Spinal cord (tissue), 9 donors: ENCODE measurements at regions not wholly inside any gene's neighbourhood (a gene's known extent, or its start where the extent isn't known, plus 50 kb on each side); places are given as distances from the start of the nearest gene placed in this dataset.

Experiments used
- DNase-seq, 6 donors: peaks; one replicate each; pipeline versions ENCODE4 v3.0.0 to v3.0.0-alpha.2; 2013 to 2015; ENCODE audit warnings: low spot score in 6 of 6, low read depth in 4 of 6
- H3K27ac ChIP-seq: one replicate; pipeline ENCODE4 v1.5.1; 2013; ENCODE audit warnings: low read depth, low read length, control low read depth
- H3K27me3 ChIP-seq: one replicate; pipeline ENCODE4 v1.6.1; 2013; ENCODE audit warnings: low read length; ENCODE audit not compliant: control insufficient read depth, insufficient read depth
- H3K36me3 ChIP-seq: one replicate; pipeline ENCODE4 v1.6.1; 2013; ENCODE audit warnings: low read length; ENCODE audit not compliant: control insufficient read depth, insufficient read depth
- H3K4me1 ChIP-seq: one replicate; pipeline ENCODE4 v1.6.1; 2013; ENCODE audit warnings: low read length; ENCODE audit not compliant: control insufficient read depth, insufficient read depth
- H3K4me3 ChIP-seq: one replicate; pipeline ENCODE4 v1.5.1; 2013; ENCODE audit warnings: low read depth, low read length, control low read depth
- H3K9me3 ChIP-seq: one replicate; pipeline ENCODE4 v1.6.1; 2013; ENCODE audit warnings: low read length; ENCODE audit not compliant: control insufficient read depth, insufficient read depth
- WGBS: methylation state at CpG from one replicate; pipeline ENCODE4 v1.1.5; 2013; ENCODE audit warnings: missing lambda C conversion rate; ENCODE audit not compliant: insufficient coverage; 5-methylcytosine and 5-hydroxymethylcytosine counted together
- donor health status: healthy.

DNA sequence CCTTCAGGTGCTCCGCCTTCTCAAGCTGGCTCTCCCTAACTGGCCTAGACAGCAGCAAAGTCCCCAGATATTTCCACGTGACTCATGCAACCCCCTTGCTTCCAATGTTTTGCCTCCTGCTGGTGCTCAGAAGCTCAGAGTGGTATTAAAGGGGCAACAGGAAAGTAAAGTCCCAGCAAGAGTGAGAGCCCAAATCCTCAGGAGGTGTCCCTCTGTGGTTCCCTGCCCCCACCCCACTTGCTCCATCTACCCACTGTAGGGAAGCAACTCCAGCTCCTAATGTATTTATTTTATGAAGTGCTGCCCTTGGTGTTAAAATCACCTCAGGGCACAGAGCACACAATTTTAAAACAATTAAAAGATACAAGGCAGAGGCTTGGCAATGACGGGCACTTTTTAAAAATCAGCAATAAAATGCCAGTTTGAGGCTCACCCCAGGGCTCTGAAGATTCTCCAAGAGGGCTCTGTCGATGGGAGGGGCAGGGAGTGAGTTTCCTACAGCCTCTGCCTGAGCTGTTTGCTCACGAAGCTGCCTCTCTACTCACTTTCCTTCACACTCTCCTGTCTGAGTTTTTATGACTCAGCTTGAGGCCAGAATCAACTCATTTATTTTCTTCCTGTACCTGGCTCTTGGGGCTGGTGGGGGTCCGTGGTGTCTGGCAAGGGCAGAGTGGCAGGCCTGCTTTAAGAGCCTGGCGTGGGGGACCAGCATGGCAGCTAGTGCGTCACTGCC lies 81.9 kb upstream of the MAX start:
- H3K4me1 ChIP-seq = no peaks in the 10 kb centered on the region
- H3K4me3 ChIP-seq = no peak overlapping the region
- DNase-seq = peak in 1 of 6 donors; percentile 34
- no peaks in the 10 kb centered on the region for H3K36me3 ChIP-seq
- H3K27ac ChIP-seq = no peak overlapping the region
- H3K9me3 ChIP-seq = peaks cover 1% of the 10 kb centered on the region
- 67% methylated on average over 2 of the region's 8 CpGs for whole genome bisulfite sequencing
- H3K27me3 ChIP-seq = no peaks in the 10 kb centered on the region

DNA sequence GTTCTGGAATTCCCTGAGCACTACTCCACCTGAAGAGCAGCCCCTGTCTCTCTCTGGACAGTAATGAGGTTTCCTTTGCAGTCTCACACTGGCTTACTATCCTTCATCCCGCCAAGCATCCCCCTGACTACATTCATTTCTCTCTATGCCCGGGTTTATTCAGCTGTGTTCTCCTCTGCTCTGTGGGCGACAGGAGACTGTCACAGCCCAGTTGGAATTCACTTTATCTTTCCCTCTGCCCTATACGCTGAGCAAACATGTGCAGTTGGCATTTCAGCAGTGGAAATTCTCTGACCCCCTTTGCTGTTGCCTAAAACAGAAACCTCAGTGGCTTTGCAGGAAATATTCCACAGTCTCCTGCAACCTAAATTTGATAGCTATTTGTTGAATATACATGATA lies 83.5 kb upstream of the MAX start:
- no peaks in the 10 kb centered on the region for H3K4me1 ChIP-seq
- WGBS = 35% methylated on average over 3 of the region's 4 CpGs
- no peaks in the 10 kb centered on the region for H3K36me3 ChIP-seq
- no peaks in the 10 kb centered on the region for H3K27me3 ChIP-seq
- no peak overlapping the region for H3K27ac ChIP-seq
- DNase-seq = peak in 1 of 6 donors; percentile 54
- H3K4me3 ChIP-seq = no peak overlapping the region
- peaks cover 1% of the 10 kb centered on the region for H3K9me3 ChIP-seq

DNA sequence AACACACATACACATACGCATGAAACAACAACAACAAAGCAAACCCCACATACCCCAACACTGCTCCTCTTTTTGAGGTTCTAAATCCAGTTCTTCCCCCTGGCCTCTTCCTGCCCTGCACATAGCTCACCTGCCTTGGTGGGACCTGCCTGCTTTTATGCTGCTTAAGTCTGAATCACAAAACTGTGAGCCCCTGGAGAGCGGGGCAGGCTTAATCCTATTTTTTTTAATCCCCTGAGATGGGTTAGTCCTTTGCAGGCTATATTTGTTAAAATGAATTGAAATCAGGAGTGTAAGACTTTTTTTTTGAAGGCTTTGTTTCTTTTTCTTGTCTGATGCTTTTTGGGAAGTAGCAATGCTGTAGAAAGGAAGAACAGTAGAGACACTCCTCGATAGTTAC lies 84.6 kb upstream of the MAX start:
- Histone ChIP-seq H3K4me3 (no peak overlapping the region), H3K27me3 (no peaks in the 10 kb centered on the region), H3K9me3 (peaks cover 1% of the 10 kb centered on the region), H3K36me3 (no peaks in the 10 kb centered on the region), H3K4me1 (no peaks in the 10 kb centered on the region), H3K27ac (no peak overlapping the region)
- no peak for DNase-seq
- WGBS = 88% methylated on average over 1 of the region's 3 CpGs

- no peaks in the 10 kb centered on the region for H3K27me3 ChIP-seq
- WGBS = 48% methylated on average over 8 of the region's 8 CpGs
- H3K36me3 ChIP-seq = no peaks in the 10 kb centered on the region
- H3K4me3 ChIP-seq = no peak overlapping the region
- H3K9me3 ChIP-seq = peaks cover 1% of the 10 kb centered on the region
- peak in 2 of 6 donors; percentile 50 to 94 for DNase-seq
- H3K4me1 ChIP-seq = no peaks in the 10 kb centered on the region
- H3K27ac ChIP-seq = no peak overlapping the region
Observed at GRCh38 chr14:65187421-65188049, 85.2 kb upstream of the MAX start.

DNA sequence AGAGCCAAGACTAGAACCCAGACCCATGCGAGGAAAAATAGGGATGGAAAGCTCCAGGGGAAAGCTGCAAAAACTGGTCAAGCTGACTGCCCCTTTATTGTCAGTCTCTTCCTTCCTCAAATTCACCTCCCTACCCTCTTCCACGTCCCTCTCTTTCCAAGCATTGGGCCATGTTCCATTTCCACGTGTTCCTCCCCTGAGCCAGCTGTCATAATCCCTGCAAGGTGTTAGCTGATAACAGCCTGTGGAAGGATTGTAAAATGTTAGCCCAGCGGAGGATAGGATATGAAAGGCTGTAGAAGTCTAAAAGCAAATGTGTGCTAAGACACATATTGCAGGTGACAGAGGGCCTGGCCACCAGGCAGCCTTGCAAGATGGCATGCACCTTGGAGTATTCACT lies 88.0 kb upstream of the MAX start:
- H3K9me3 ChIP-seq = no peaks in the 10 kb centered on the region
- 83% methylated on average over 1 of the region's 4 CpGs for WGBS
- no peaks in the 10 kb centered on the region for H3K36me3 ChIP-seq
- H3K27ac ChIP-seq = no peak overlapping the region
- DNase-seq = no peak
- H3K4me3 ChIP-seq = no peak overlapping the region
- no peaks in the 10 kb centered on the region for H3K27me3 ChIP-seq
- H3K4me1 ChIP-seq = no peaks in the 10 kb centered on the region

DNA sequence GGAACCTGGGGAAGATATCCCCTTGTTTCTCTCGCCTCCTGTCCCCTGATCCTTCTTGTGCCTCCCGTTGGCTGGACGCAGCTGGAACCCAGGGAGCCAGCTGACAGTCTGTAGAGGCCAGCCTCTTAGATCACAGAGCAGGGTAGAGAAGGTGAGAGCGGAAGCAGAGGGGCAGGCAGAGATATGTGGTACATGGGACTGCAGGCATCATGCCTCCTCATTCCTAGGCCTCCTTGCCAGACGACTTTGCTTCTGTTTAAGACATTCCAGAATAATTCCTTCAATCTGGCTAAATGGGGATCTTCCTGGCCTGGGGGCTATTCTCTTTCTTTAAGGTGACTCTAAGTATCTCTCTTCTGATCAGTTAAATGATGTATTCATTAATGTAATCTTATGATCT lies 89.4 kb upstream of the MAX start:
- Histone ChIP-seq H3K4me3 (no peak overlapping the region), H3K27ac (no peak overlapping the region), H3K4me1 (no peaks in the 10 kb centered on the region), H3K36me3 (no peaks in the 10 kb centered on the region), H3K27me3 (no peaks in the 10 kb centered on the region), H3K9me3 (no peaks in the 10 kb centered on the region)
- WGBS = 80% methylated on average over 1 of the region's 5 CpGs
- DNase-seq = no peak

DNA sequence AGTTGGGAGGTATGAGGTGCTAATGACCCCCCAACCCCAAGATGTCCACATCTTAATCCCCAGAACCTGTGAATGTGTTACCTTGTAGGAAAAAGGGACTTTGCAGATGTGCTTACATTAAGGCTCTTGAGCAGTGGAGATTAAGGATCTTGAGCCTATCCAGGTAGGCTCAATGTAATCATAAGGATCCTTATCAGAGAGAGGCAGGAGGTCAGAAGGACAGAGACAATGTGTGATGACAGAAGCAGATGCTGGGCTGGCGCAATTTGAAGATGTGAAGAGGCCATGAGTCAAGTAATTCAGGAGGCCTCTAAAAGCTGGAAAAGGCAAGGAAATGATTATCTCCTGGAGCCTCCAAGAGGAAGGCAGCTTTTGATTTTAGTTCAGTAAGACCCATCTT lies 90.4 kb upstream of the MAX start:
- 71% methylated on average over 1 of the region's 1 CpG for WGBS
- no peaks in the 10 kb centered on the region for H3K4me1 ChIP-seq

DNA sequence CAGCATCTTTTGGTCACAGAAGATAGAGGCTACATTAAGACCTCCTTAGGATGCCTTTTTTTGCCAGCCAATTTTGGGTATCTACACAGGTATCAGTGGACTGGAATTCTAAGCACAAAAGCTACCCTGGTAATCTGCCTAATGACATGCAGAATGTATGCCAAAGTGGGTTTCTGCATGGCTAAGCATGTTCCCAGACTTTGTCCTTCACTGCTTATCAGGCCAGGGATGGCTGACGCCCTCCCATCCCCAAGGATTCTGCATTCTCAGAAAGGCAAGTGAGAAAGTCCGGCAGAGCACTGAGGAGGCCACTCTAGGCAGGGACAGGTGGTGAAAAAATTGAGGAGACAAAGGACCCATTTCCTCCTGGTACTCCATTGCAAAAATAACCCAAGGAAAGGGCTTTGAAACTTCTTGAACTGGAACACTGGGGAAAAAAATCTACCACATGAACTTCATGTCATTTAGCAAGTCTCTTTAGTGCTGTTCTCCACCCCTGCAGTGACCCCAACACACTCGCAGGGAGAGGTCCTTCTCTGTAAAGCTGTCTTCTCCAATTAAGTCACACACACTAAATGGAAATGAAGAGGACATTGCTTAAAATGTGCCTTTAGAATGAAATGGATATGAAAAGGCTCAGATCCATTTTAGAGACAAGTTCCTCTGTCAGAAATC lies 91.7 kb upstream of the MAX start:
- Histone ChIP-seq H3K36me3 (no peaks in the 10 kb centered on the region), H3K27ac (no peak overlapping the region), H3K27me3 (no peaks in the 10 kb centered on the region), H3K9me3 (no peaks in the 10 kb centered on the region), H3K4me3 (no peak overlapping the region), H3K4me1 (no peaks in the 10 kb centered on the region)
- no CpG with 5 or more reads among the region's 3 CpGs for WGBS
- peak in 2 of 6 donors; percentile 32 to 63 for DNase-seq

More for the DNA sequence above, 90.4 kb upstream of the MAX start:
- Histone ChIP-seq H3K36me3 (no peaks in the 10 kb centered on the region), H3K9me3 (no peaks in the 10 kb centered on the region), H3K4me3 (no peak overlapping the region), H3K27ac (no peak overlapping the region), H3K27me3 (no peaks in the 10 kb centered on the region)
- DNase-seq = no peak

DNA sequence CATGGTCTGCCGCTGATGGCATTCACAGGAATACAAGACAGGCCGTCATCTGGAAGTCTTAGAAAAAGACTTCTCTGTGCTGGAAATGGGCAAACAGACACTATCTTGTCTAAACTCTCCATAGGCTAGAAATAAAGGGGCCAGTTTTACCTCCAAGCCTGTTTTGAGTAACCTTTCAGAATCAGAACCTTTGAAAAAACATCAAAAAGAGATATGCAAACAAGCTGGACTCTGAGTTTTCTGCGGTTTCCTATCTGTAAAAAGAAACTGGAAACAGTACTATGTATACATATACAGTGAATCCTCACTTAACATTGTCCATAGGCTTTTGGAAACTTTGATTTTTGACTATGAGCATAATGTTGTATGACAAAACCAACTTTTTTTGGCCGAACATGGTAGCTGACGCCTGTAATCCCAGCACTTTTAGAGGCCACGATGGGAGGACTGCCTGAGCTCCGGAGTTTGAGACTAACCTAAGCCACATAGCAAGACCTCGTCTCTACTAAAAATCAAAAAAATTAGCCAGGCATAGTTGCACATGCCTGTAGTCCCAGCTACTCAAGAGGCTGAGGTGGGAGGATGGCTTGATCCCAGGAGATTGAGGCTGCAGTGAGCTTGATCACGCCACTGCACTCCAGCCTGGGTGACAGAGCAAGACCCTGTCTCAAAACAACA lies 92.9 kb upstream of the MAX start:
- H3K27ac ChIP-seq = no peak overlapping the region
- DNase-seq = no peak
- no peak overlapping the region for H3K4me3 ChIP-seq
- H3K4me1 ChIP-seq = no peaks in the 10 kb centered on the region
- WGBS = 82% methylated on average over 6 of the region's 9 CpGs
- H3K9me3 ChIP-seq = no peaks in the 10 kb centered on the region
- no peaks in the 10 kb centered on the region for H3K36me3 ChIP-seq
- H3K27me3 ChIP-seq = no peaks in the 10 kb centered on the region
